ENCODE measurements at regions not wholly inside any gene's neighbourhood (a gene's known extent, or its start where the extent isn't known, plus 50 kb on each side); places are given as distances from the start of the nearest gene placed in this dataset.

DNA sequence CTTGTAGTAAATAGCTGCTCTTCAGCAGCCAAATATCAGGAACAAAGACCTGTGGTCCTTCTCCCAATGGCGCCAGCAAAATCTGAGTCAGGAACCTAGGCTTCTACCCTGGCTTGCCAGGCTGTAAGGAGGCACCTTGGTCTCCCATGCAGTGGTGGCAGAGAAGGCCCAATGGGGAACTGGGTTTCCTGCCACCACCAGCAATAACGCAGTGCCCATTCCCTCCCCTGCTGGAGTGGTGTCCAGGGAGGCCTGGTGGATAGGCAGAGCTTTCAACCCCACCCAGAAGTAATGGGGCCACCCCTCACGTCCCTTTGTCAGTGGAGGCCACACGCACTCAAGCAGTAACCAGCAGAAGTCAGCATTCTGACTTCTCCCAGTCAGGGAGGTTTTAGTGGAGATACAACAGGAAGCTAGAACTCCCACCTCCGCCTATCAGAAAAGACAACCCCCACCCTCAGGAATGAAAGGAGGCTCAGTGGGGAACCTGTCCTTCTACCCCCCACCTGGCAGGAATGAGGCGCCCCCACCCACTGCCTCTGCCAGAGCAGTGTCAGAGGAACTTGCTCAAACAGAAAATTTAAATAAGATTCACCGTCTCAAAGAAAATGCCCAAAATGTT, 132.4 kb downstream of the COPS8 start:
- Histone ChIP-seq H3K79me2 (ENCODE audit: control insufficient read depth, insufficient read depth, low read length) (no peaks in the 10 kb centered on the region), H2AFZ (ENCODE audit: low read depth, low read length) (no peak overlapping the region), H3K36me3 (ENCODE audit: control insufficient read depth, insufficient read depth, low read length) (no peaks in the 10 kb centered on the region), H3K9me1 (ENCODE audit: control insufficient read depth, insufficient read depth, low read length) (no peaks in the 10 kb centered on the region), H4K20me1 (replicated peaks; ENCODE audit: control insufficient read depth, insufficient read depth, low read length) (no peaks in the 10 kb centered on the region), H3K4me2 (ENCODE audit: insufficient read depth, low read length) (no peak overlapping the region), H3K4me3 (no peak overlapping the region), H3K9me3 (replicated peaks; ENCODE audit: control insufficient read depth, insufficient read depth, low read depth, low read length) (no peaks in the 10 kb centered on the region), H3K27me3 (ENCODE audit: control insufficient read depth in 2 of 2, insufficient read depth in 2 of 2, low read length in 2 of 2) (peaks cover 0 to 13% of the 10 kb centered on the region in 2 experiments; a peak in 2 of 5 replicates), H3K27ac (ENCODE audit: extremely low read depth, low read depth, low read length) (no peak overlapping the region), H3K9ac (ENCODE audit: insufficient read depth in 1 of 2, low read depth in 2 of 2, low read length in 2 of 2) (no peak overlapping the region), H3K4me1 (replicated peaks in 1 of 2; ENCODE audit: control insufficient read depth in 2 of 2, insufficient read depth in 2 of 2, low read length in 2 of 2) (no peaks in the 10 kb centered on the region)
- ATAC-seq (no peak), FAIRE-seq (no peak), DNase-seq (ENCODE audit: extremely low read depth in 1 of 4, low spot score in 3 of 4) (no peak)
- WGBS (ENCODE audit: insufficient coverage, low coverage, missing lambda C conversion rate): 5% methylated on average over 7 of the region's 7 CpGs
- ChIA-PET POLR2A (interaction anchor here (0.6 to 0.7 kb wide), 2 partner anchors 36 to 317 kb away, joined by 3 read pairs; no protein-coding TSS in a partner anchor), CTCF (ENCODE audit: low intra/inter-chr PET ratio) (no interaction called here)
- TF ChIP-seq ZNF134 (CRISPR knock-in tag; conservative IDR thresholded peaks at IDR 0.05) (no peak), MED1 (CRISPR knock-in tag; IDR thresholded peaks at IDR 0.05; ENCODE audit: borderline replicate concordance) (no peak), ZNF445 (CRISPR knock-in tag; IDR thresholded peaks at IDR 0.05; ENCODE audit: low read depth) (no peak), BRD9 (IDR thresholded peaks at IDR 0.05; ENCODE audit: low read depth, partially characterized antibody) (no peak), NFATC3 (IDR thresholded peaks at IDR 0.05) (no peak), ATF7 (IDR thresholded peaks at IDR 0.05) (no peak), ZFP1 (CRISPR knock-in tag; IDR thresholded peaks at IDR 0.05) (no peak)
- TF ChIP-seq, protein P1, sequence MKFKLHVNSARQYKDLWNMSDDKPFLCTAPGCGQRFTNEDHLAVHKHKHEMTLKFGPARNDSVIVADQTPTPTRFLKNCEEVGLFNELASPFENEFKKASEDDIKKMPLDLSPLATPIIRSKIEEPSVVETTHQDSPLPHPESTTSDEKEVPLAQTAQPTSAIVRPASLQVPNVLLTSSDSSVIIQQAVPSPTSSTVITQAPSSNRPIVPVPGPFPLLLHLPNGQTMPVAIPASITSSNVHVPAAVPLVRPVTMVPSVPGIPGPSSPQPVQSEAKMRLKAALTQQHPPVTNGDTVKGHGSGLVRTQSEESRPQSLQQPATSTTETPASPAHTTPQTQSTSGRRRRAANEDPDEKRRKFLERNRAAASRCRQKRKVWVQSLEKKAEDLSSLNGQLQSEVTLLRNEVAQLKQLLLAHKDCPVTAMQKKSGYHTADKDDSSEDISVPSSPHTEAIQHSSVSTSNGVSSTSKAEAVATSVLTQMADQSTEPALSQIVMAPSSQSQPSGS (CRISPR knock-in tag; IDR thresholded peaks at IDR 0.05): no peak
- TF ChIP-seq, protein P2, sequence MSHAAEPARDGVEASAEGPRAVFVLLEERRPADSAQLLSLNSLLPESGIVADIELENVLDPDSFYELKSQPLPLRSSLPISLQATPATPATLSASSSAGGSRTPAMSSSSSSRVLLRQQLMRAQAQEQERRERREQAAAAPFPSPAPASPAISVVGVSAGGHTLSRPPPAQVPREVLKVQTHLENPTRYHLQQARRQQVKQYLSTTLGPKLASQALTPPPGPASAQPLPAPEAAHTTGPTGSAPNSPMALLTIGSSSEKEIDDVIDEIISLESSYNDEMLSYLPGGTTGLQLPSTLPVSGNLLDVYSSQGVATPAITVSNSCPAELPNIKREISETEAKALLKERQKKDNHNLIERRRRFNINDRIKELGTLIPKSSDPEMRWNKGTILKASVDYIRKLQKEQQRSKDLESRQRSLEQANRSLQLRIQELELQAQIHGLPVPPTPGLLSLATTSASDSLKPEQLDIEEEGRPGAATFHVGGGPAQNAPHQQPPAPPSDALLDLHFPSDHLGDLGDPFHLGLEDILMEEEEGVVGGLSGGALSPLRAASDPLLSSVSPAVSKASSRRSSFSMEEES (CRISPR knock-in tag; IDR thresholded peaks at IDR 0.05): no peak
- intact Hi-C loops (cut with micrococcal nuclease): no loop called here
- in situ Hi-C loops (cut with MboI): no loop called here
- no TSS peak for BruUV-seq (replicated peaks)
